ENCODE measurements at regions not wholly inside any gene's neighbourhood (a gene's known extent, or its start where the extent isn't known, plus 50 kb on each side); places are given as distances from the start of the nearest gene placed in this dataset.

GRCh38 chr10:37713642-37714041, 143.8 kb downstream of the ZNF248 start:
- Histone ChIP-seq H3K4me2 (ENCODE audit: low read depth, low read length) (no peak overlapping the region), H3K27me3 (ENCODE audit: control insufficient read depth in 1 of 2, insufficient read depth in 2 of 2, low read length in 2 of 2) (no peaks in the 10 kb centered on the region; a peak in 1 of 5 replicates), H4K20me1 (ENCODE audit: insufficient read depth, low read length) (no peaks in the 10 kb centered on the region), H3K9ac (ENCODE audit: insufficient read depth, low read depth, low read length) (no peak overlapping the region), H3K4me1 (ENCODE audit: insufficient read depth, low read length) (no peaks in the 10 kb centered on the region), H3K36me3 (replicated peaks in 1 of 2; ENCODE audit: control insufficient read depth in 1 of 2, insufficient read depth in 2 of 2, low read length in 2 of 2) (no peaks in the 10 kb centered on the region), H2AFZ (ENCODE audit: low read length) (no peak overlapping the region), H3K9me3 (ENCODE audit: low read length) (no peaks in the 10 kb centered on the region), H3K4me3 (replicated peaks in 1 of 3; ENCODE audit: insufficient read depth in 1 of 3, low read depth in 2 of 3, low read length in 3 of 3) (no peak overlapping the region), H3K27ac (ENCODE audit: extremely low read length, insufficient read depth, low read length) (no peak overlapping the region), H3K79me2 (ENCODE audit: insufficient read depth, low read length) (no peaks in the 10 kb centered on the region)
- ChIA-PET CTCF (ENCODE audit: low intra/inter-chr PET ratio, low total read pairs) (no interaction called here), POLR2A (no interaction called here)
- no peak for FAIRE-seq
- 14% methylated on average over 3 of the region's 3 CpGs for WGBS (ENCODE audit: low lambda C conversion rate)
- in situ Hi-C loops (cut with HindIII; ENCODE audit: extremely low pct_ligation_motif_present, low pct_unique_long_range_greater_than_20kb), result no loop called here
- no TSS peak for BruUV-seq (replicated peaks)
- ATAC-seq, result no peak
- intact Hi-C loops (cut with micrococcal nuclease; ENCODE audit: unreplicated experiment), result no loop called here
- TF ChIP-seq MYNN (CRISPR knock-in tag; IDR thresholded peaks at IDR 0.05; ENCODE audit: low read depth) (no peak), ZNF749 (CRISPR knock-in tag; IDR thresholded peaks at IDR 0.05; ENCODE audit: borderline replicate concordance) (no peak), ZNF605 (CRISPR knock-in tag; IDR thresholded peaks at IDR 0.05) (no peak), CENPX (CRISPR knock-in tag; IDR thresholded peaks at IDR 0.05) (no peak), SMAD3 (CRISPR knock-in tag; IDR thresholded peaks at IDR 0.05) (no peak), DMAP1 (CRISPR knock-in tag; IDR thresholded peaks at IDR 0.05) (no peak), HOMEZ (CRISPR knock-in tag; IDR thresholded peaks at IDR 0.05; ENCODE audit: low read depth) (no peak), ZSCAN5A (CRISPR knock-in tag; IDR thresholded peaks at IDR 0.05; ENCODE audit: borderline replicate concordance) (no peak), ZKSCAN8 (CRISPR knock-in tag; IDR thresholded peaks at IDR 0.05; ENCODE audit: borderline replicate concordance) (no peak), SNRNP70 (IDR thresholded peaks at IDR 0.05; ENCODE audit: low read depth, low read length) (no peak), NFIC (IDR thresholded peaks at IDR 0.05; ENCODE audit: low read length) (no peak), NCOA5 (CRISPR knock-in tag; IDR thresholded peaks at IDR 0.05) (no peak), E2F1 (CRISPR knock-in tag; IDR thresholded peaks at IDR 0.05) (no peak), RFXAP (CRISPR knock-in tag; IDR thresholded peaks at IDR 0.05; ENCODE audit: borderline replicate concordance) (no peak)
- DNase-seq (ENCODE audit: low spot score), result no peak

Measured in HepG2 (cell line).